Common myeloid progenitor, CD34-positive (primary cell): ENCODE measurements at regions not wholly inside any gene's neighbourhood (a gene's known extent, or its start where the extent isn't known, plus 50 kb on each side); places are given as distances from the start of the nearest gene placed in this dataset.

Experiments
- CTCF ChIA-PET: fragments of 350-600 bp; sonication (Branson Sonifier 250); formaldehyde crosslinking; loops from one replicate; lab custom pipeline; 2021; ENCODE audit warnings: antibody characterized with exemption; lab: Charles Lee
- POLR2A ChIA-PET: fragments of 350-600 bp; sonication (Branson Sonifier 250); formaldehyde crosslinking; loops from one replicate; lab custom pipeline; 2021; ENCODE audit warnings: antibody characterized with exemption; lab: Charles Lee
- DNase-seq, 3 donors: peaks; one replicate each; pipeline versions ENCODE4 v3.0.0 to v3.0.0-alpha.2; 2013
- H3K27ac ChIP-seq, 2 experiments: 1 replicate in 1 of 2; 2 replicates in 1 of 2; pipeline ENCODE4 v1.7.0; 2013; ENCODE audit warnings: inconsistent platforms in 2 of 2, low read length in 2 of 2, mild to moderate bottlenecking in 2 of 2, low read depth in 1 of 2, moderate library complexity in 1 of 2; ENCODE audit not compliant: severe bottlenecking in 2 of 2, insufficient read depth in 1 of 2, poor library complexity in 1 of 2
- H3K27me3 ChIP-seq, 5 experiments: replicated peaks in 2 of 5; 1 replicate in 3 of 5; 2 replicates in 2 of 5; pipeline versions ENCODE4 v1.6.1 to v1.7.0; 2013; ENCODE audit warnings: low read length in 4 of 5, mild to moderate bottlenecking in 2 of 5, moderate library complexity in 2 of 5, inconsistent platforms in 1 of 5; ENCODE audit not compliant: insufficient read depth in 5 of 5, control insufficient read depth in 4 of 5
- H3K36me3 ChIP-seq, 4 experiments: 1 replicate in 2 of 4; 2 replicates in 2 of 4; pipeline versions ENCODE4 v1.6.1 to v1.7.0; 2013; ENCODE audit warnings: low read length in 3 of 4, control low read depth in 1 of 4, mild to moderate bottlenecking in 1 of 4; ENCODE audit not compliant: control insufficient read depth in 4 of 4, insufficient read depth in 4 of 4
- H3K4me1 ChIP-seq, 4 experiments: 1 replicate in 3 of 4; 2 replicates in 1 of 4; pipeline versions ENCODE4 v1.6.1 to v1.7.1; 2013; ENCODE audit warnings: low read length in 3 of 4, mild to moderate bottlenecking in 3 of 4, control low read depth in 1 of 4, inconsistent platforms in 1 of 4, moderate library complexity in 1 of 4; ENCODE audit not compliant: control insufficient read depth in 4 of 4, insufficient read depth in 4 of 4; ENCODE audit errors: control extremely low read depth in 1 of 4
- H3K4me3 ChIP-seq, 7 experiments: 1 replicate in 4 of 7; 2 replicates in 3 of 7; pipeline versions ENCODE4 v1.5.1 to v1.7.0; 2013; ENCODE audit warnings: mild to moderate bottlenecking in 7 of 7, low read length in 6 of 7, moderate library complexity in 6 of 7, inconsistent platforms in 2 of 7, low read depth in 2 of 7, control low read depth in 1 of 7; ENCODE audit not compliant: insufficient read depth in 4 of 7, control insufficient read depth in 1 of 7; ENCODE audit errors: extremely low read depth in 1 of 7
- H3K9me3 ChIP-seq, 5 experiments: 1 replicate in 4 of 5; 2 replicates in 1 of 5; pipeline versions ENCODE4 v1.6.1 to v1.7.1; 2013; ENCODE audit warnings: low read length in 4 of 5, mild to moderate bottlenecking in 2 of 5, inconsistent platforms in 1 of 5, low read depth in 1 of 5, moderate library complexity in 1 of 5; ENCODE audit not compliant: control insufficient read depth in 4 of 5, insufficient read depth in 2 of 5; ENCODE audit errors: control extremely low read depth in 1 of 5
- WGBS: methylation state at CpG from one replicate; pipeline ENCODE4 v1.1.5; 2013; ENCODE audit not compliant: insufficient coverage; 5-methylcytosine and 5-hydroxymethylcytosine counted together

- peaks cover 0 to 6% (median 0%) of the 10 kb centered on the region in 4 experiments for H3K4me1 ChIP-seq
- 87% methylated on average over 4 of the region's 5 CpGs for WGBS
- no peak overlapping the region for H3K4me3 ChIP-seq
- peaks cover 2 to 16% (median 4%) of the 10 kb centered on the region in 5 experiments for H3K9me3 ChIP-seq
- POLR2A ChIA-PET: no interaction called here
- H3K27ac ChIP-seq: no peak overlapping the region
- no peaks in the 10 kb centered on the region for H3K27me3 ChIP-seq
- H3K36me3 ChIP-seq: no peaks in the 10 kb centered on the region
- DNase-seq: no peak
- CTCF ChIA-PET: no interaction called here
These were observed 77.0 kb downstream of the SPRY2 start for GRCh38 chr13:80263745-80264513.

- Histone ChIP-seq H3K27me3 (no peaks in the 10 kb centered on the region), H3K4me3 (no peak overlapping the region), H3K36me3 (no peaks in the 10 kb centered on the region), H3K9me3 (peaks cover 2 to 16% (median 4%) of the 10 kb centered on the region in 5 experiments), H3K27ac (no peak overlapping the region), H3K4me1 (peaks cover 0 to 6% (median 0%) of the 10 kb centered on the region in 4 experiments)
- DNase-seq: peak in 2 of 3 donors; percentile 7 to 9
- WGBS: 90% methylated on average over 2 of the region's 5 CpGs
- ChIA-PET POLR2A (no interaction called here), CTCF (interaction anchor here (0.8 to 0.9 kb wide), 2 partner anchors 25 to 51 kb away, joined by 3 read pairs; no protein-coding TSS in a partner anchor)
These were observed 78.8 kb downstream of the SPRY2 start for GRCh38 chr13:80262051-80262695.

GRCh38 chr13:80259159-80259558 lies 81.8 kb downstream of the SPRY2 start:
- Histone ChIP-seq H3K9me3 (peaks cover 1 to 13% (median 3%) of the 10 kb centered on the region in 5 experiments), H3K4me1 (peaks cover 0 to 6% (median 0%) of the 10 kb centered on the region in 4 experiments), H3K27me3 (no peaks in the 10 kb centered on the region), H3K27ac (no peak overlapping the region), H3K4me3 (no peak overlapping the region), H3K36me3 (no peaks in the 10 kb centered on the region)
- WGBS: no CpG with 5 or more reads among the region's 1 CpG
- POLR2A ChIA-PET: no interaction called here
- CTCF ChIA-PET: interaction anchor here (0.9 to 1.3 kb wide), 2 partner anchors 9 to 11 kb away, joined by 3 read pairs; no protein-coding TSS in a partner anchor
- no peak for DNase-seq

GRCh38 chr13:80256352-80256932 lies 84.5 kb downstream of the SPRY2 start:
- Histone ChIP-seq H3K36me3 (no peaks in the 10 kb centered on the region), H3K4me3 (no peak overlapping the region), H3K27me3 (no peaks in the 10 kb centered on the region), H3K27ac (no peak overlapping the region), H3K9me3 (peaks cover 0 to 3% (median 0%) of the 10 kb centered on the region in 5 experiments), H3K4me1 (no peaks in the 10 kb centered on the region)
- WGBS: 100% methylated on average over 3 of the region's 7 CpGs
- ChIA-PET CTCF (no interaction called here), POLR2A (no interaction called here)
- DNase-seq: no peak

- Histone ChIP-seq H3K4me3 (no peak overlapping the region), H3K27me3 (no peaks in the 10 kb centered on the region), H3K4me1 (no peaks in the 10 kb centered on the region), H3K9me3 (peaks cover 0 to 3% (median 0%) of the 10 kb centered on the region in 5 experiments), H3K27ac (no peak overlapping the region), H3K36me3 (no peaks in the 10 kb centered on the region)
- DNase-seq: no peak
- ChIA-PET POLR2A (no interaction called here), CTCF (no interaction called here)
- 100% methylated on average over 1 of the region's 1 CpG for WGBS
These were observed 85.0 kb downstream of the SPRY2 start for GRCh38 chr13:80255946-80256345.

GRCh38 chr13:80251403-80251802 lies 89.5 kb downstream of the SPRY2 start:
- peak in 2 of 3 donors; percentile 21 to 24 for DNase-seq
- Histone ChIP-seq H3K27ac (no peak overlapping the region), H3K4me1 (no peaks in the 10 kb centered on the region), H3K4me3 (no peak overlapping the region), H3K36me3 (no peaks in the 10 kb centered on the region), H3K27me3 (no peaks in the 10 kb centered on the region), H3K9me3 (no peaks in the 10 kb centered on the region)
- 69% methylated on average over 2 of the region's 2 CpGs for WGBS
- CTCF ChIA-PET: no interaction called here
- POLR2A ChIA-PET: no interaction called here
